ENCODE measurements at regions not wholly inside any gene's neighbourhood (a gene's known extent, or its start where the extent isn't known, plus 50 kb on each side); places are given as distances from the start of the nearest gene placed in this dataset.

DNA sequence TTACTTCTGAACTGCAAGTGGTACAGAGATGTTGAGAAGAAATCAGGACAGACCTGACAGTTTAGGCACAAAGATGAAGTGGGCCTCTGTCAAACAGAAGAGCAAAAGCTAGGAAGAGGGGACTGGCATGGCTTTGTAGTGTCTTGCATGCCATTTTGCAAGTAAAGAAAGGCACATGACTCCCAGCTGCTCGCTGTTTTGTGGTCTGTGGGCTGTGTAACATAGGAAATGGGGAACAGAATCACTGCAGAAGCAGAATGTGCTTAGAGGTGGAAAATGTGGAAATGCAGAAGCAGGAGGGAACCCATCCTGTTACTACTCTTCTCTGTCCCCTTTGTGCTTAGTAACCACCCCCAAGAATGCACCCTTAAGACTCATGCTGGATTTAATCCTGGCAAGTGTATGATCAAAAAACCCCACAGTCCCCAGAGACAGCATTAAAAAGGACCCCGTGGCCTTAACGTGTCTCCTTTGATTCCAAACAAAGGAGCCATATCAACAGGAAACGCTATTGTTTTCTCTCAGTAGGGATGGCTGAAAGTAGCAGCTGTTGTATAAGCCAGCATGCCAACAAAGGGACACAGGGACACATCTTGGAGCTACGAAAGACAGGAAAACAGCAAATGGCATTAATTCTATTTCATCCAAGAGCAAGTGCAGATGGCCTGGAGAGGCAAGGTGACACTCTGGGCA lies 177.6 kb upstream of the GLRA2 start:
- no peak overlapping the region for H3K4me3 Mint-ChIP-seq
- H3K9me3 Mint-ChIP-seq = peaks cover 15% of the 10 kb centered on the region; the same call in 2 of the 3 replicates
- H3K4me1 Mint-ChIP-seq = peaks cover 12% of the 10 kb centered on the region; the same call in 2 of the 3 replicates
- H3K27ac ChIP-seq (ENCODE audit: low read depth) = peak overlapping the region; percentile 59; the same call in 1 of the 2 replicates
- no peaks in the 10 kb centered on the region; the same call in 1 of the 2 replicates for H3K9me2 ChIP-seq (ENCODE audit: insufficient read depth)
- ATAC-seq (peak; percentile 40), DNase-seq (ENCODE audit: low spot score) (peak; percentile 10)
- H3K36me3 Mint-ChIP-seq (ENCODE audit: low read depth) = peaks cover 15% of the 10 kb centered on the region; the same call in 2 of the 3 replicates
- no peaks in the 10 kb centered on the region for H3F3A ChIP-seq (replicated peaks; ENCODE audit: low read depth)
- peak overlapping the region; percentile 74; the same call in 1 of the 2 replicates for H3K27ac Mint-ChIP-seq
- H3K27me3 ChIP-seq (ENCODE audit: insufficient read depth) = no peaks in the 10 kb centered on the region
- H4K20me1 ChIP-seq (replicated peaks; ENCODE audit: insufficient read depth) = no peaks in the 10 kb centered on the region
- peaks cover 13% of the 10 kb centered on the region for H3K4me1 ChIP-seq (ENCODE audit: insufficient read depth)
- H3K36me3 ChIP-seq (ENCODE audit: insufficient read depth) = no peaks in the 10 kb centered on the region
- no peaks in the 10 kb centered on the region for H3K27me3 Mint-ChIP-seq (ENCODE audit: insufficient read depth, low read depth, poor library complexity)
- no peak overlapping the region for H3K4me3 ChIP-seq
- TF ChIP-seq NANOG (IDR thresholded peaks at IDR 0.05; ENCODE audit: borderline replicate concordance) = 0 out of 2 replicates have a peak, but pooled peaks have one; percentile 18
- TF ChIP-seq EZH2 (IDR thresholded peaks at IDR 0.05; ENCODE audit: low read depth, unreplicated experiment) = no peak
- no peak for TF ChIP-seq EZH2phosphoT487 (IDR thresholded peaks at IDR 0.05; ENCODE audit: unreplicated experiment)
- peak overlapping the region; percentile 51; the same call in 1 of the 2 replicates for H3K4me2 ChIP-seq
- H3K79me2 ChIP-seq (replicated peaks; ENCODE audit: insufficient read depth) = no peaks in the 10 kb centered on the region
- peak overlapping the region; percentile 63; the same call in 1 of the 2 replicates for H2AFZ ChIP-seq

GRCh38 chrX:14347523-14347922 lies 181.8 kb upstream of the GLRA2 start:
- Histone ChIP-seq H4K20me1 (replicated peaks; ENCODE audit: insufficient read depth) (no peaks in the 10 kb centered on the region), H3K4me2 (no peak overlapping the region), H3K4me3 (no peak overlapping the region), H3K79me2 (replicated peaks; ENCODE audit: insufficient read depth) (no peaks in the 10 kb centered on the region), H3K9me2 (ENCODE audit: insufficient read depth) (no peaks in the 10 kb centered on the region), H3K27ac (ENCODE audit: low read depth) (no peak overlapping the region), H3K27me3 (ENCODE audit: insufficient read depth) (no peaks in the 10 kb centered on the region), H3K36me3 (ENCODE audit: insufficient read depth) (no peaks in the 10 kb centered on the region), H3K4me1 (ENCODE audit: insufficient read depth) (peaks cover 12% of the 10 kb centered on the region), H2AFZ (no peak overlapping the region), H3F3A (replicated peaks; ENCODE audit: low read depth) (no peaks in the 10 kb centered on the region)
- peaks cover 17% of the 10 kb centered on the region; the same call in 2 of the 3 replicates for H3K9me3 Mint-ChIP-seq
- no peak for DNase-seq (ENCODE audit: low spot score)
- no peaks in the 10 kb centered on the region for H3K27me3 Mint-ChIP-seq (ENCODE audit: insufficient read depth, low read depth, poor library complexity)
- H3K36me3 Mint-ChIP-seq (ENCODE audit: low read depth) = peaks cover 14% of the 10 kb centered on the region; the same call in 2 of the 3 replicates
- peaks cover 12% of the 10 kb centered on the region; the same call in 2 of the 3 replicates for H3K4me1 Mint-ChIP-seq
- no peak for ATAC-seq
- H3K4me3 Mint-ChIP-seq = no peak overlapping the region
- H3K27ac Mint-ChIP-seq = no peak overlapping the region
- TF ChIP-seq JUNB (IDR thresholded peaks at IDR 0.05; ENCODE audit: unreplicated experiment) (no peak), ZNF331 (CRISPR knock-in tag; IDR thresholded peaks at IDR 0.05; ENCODE audit: low read depth) (no peak), POLR2AphosphoS5 (IDR thresholded peaks at IDR 0.05; ENCODE audit: low read depth) (no peak), CREB1 (CRISPR knock-in tag; IDR thresholded peaks at IDR 0.05; ENCODE audit: low read depth) (no peak)
- TF ChIP-seq, protein P1, sequence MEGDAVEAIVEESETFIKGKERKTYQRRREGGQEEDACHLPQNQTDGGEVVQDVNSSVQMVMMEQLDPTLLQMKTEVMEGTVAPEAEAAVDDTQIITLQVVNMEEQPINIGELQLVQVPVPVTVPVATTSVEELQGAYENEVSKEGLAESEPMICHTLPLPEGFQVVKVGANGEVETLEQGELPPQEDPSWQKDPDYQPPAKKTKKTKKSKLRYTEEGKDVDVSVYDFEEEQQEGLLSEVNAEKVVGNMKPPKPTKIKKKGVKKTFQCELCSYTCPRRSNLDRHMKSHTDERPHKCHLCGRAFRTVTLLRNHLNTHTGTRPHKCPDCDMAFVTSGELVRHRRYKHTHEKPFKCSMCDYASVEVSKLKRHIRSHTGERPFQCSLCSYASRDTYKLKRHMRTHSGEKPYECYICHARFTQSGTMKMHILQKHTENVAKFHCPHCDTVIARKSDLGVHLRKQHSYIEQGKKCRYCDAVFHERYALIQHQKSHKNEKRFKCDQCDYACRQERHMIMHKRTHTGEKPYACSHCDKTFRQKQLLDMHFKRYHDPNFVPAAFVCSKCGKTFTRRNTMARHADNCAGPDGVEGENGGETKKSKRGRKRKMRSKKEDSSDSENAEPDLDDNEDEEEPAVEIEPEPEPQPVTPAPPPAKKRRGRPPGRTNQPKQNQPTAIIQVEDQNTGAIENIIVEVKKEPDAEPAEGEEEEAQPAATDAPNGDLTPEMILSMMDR (conservative IDR thresholded peaks at IDR 0.05; ENCODE audit: low read depth in 2 of 2) = no peak
- TF ChIP-seq, protein P2, sequence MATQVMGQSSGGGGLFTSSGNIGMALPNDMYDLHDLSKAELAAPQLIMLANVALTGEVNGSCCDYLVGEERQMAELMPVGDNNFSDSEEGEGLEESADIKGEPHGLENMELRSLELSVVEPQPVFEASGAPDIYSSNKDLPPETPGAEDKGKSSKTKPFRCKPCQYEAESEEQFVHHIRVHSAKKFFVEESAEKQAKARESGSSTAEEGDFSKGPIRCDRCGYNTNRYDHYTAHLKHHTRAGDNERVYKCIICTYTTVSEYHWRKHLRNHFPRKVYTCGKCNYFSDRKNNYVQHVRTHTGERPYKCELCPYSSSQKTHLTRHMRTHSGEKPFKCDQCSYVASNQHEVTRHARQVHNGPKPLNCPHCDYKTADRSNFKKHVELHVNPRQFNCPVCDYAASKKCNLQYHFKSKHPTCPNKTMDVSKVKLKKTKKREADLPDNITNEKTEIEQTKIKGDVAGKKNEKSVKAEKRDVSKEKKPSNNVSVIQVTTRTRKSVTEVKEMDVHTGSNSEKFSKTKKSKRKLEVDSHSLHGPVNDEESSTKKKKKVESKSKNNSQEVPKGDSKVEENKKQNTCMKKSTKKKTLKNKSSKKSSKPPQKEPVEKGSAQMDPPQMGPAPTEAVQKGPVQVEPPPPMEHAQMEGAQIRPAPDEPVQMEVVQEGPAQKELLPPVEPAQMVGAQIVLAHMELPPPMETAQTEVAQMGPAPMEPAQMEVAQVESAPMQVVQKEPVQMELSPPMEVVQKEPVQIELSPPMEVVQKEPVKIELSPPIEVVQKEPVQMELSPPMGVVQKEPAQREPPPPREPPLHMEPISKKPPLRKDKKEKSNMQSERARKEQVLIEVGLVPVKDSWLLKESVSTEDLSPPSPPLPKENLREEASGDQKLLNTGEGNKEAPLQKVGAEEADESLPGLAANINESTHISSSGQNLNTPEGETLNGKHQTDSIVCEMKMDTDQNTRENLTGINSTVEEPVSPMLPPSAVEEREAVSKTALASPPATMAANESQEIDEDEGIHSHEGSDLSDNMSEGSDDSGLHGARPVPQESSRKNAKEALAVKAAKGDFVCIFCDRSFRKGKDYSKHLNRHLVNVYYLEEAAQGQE (IDR thresholded peaks at IDR 0.05; ENCODE audit: unreplicated experiment) = no peak
